Left lobe of liver (tissue), 2 donors: ENCODE measurements at regions not wholly inside any gene's neighbourhood (a gene's known extent, or its start where the extent isn't known, plus 50 kb on each side); places are given as distances from the start of the nearest gene placed in this dataset.
"Not testable (repeated sequence)": the region's sequence is repeated elsewhere in the genome, so short reads cannot be mapped to it uniquely, and the experiment has no call there.

Experiments
- ATAC-seq: fragments of 200-7000 bp; cut with Tn5 transposase; one replicate; pipeline ENCODE4 v1.9.1; 2020; ENCODE audit warnings: mild to moderate bottlenecking, moderate library complexity
- DNase-seq: peaks from one replicate; pipeline ENCODE4 v3.0.0-alpha.2; 2020; ENCODE audit warnings: low spot score
- donor health status: DM: no; HTN: no; CAD: no; lungs with moderate emphysema.
- donor health status: DM: no; HTN: yes; CAD: no.

DNA sequence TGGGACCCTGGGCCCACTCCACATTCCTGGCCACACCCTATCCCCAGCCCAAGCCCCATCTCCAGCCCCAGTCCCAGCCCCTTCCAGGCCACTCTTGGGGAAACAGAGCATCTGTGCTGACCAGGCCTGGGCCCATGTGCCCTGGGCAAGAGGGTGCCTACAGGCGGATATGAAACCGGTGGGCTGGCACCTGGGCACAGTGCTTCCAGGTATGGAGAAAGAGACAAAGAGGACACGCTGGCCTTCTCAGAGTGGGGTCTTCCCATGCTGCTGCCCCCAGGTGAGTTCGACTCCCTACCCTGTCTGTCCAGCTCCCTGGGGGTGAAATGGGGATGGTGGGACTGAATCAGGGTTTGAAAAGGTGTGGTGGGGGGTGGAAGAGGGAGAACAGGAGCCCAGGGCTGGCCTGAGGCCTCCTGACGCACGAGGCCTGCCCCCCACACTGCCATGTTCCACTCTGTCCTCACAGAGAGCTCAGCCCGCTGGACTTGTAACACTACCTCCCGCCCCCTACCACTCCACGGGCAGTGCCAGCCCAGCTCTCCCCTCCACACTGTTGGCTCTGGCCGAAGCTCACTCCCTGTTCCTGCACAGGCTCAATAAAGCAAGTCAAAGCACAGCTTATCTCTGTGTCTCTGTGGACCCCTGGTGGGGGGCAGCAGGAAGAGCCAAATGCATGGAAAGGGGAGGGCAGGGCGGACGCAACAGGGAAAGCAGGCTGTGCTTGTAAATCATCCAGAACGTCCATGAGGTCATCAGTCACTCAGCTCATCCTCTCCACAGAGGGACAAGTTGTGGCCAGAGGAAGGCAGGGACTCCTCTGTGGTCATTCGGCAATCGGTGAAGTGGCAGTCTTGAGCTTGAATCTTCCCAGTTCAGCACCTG is 71.1 kb upstream of the TMEM97 start:
- no peak for DNase-seq
- no peak for ATAC-seq

GRCh38 chr17:28249706-28250105 is 69.3 kb upstream of the TMEM97 start:
- DNase-seq (no peak), ATAC-seq (no peak)

- ATAC-seq (no peak), DNase-seq (no peak)
Measured at GRCh38 chr17:28252436-28252835, 66.6 kb upstream of the TMEM97 start.

GRCh38 chr17:28253663-28254062 is 65.3 kb upstream of the TMEM97 start:
- ATAC-seq (no peak), DNase-seq (no peak)

GRCh38 chr17:28255616-28256015 is 63.4 kb upstream of the TMEM97 start:
- ATAC-seq, result no peak
- no peak for DNase-seq

DNA sequence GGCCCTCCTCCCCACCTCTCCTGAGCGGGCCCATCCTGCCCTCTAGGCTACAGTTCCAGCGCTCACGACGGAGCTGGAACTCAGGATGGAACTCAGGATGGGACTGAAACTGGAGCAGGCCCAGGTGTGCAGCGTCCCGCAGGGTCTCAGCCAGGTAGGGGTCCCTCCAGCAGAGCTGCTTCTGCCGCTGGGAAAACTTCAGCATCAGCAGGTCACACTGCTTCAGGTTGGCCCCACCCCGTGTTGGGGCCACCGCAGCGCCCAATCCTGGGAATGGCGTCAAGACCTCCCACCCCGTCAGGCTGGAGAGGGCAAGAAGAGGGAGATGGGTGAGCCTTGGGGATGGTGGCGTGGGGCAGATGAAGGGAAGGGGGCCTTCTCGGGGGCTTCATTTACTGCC is 62.6 kb upstream of the TMEM97 start:
- ATAC-seq, result no peak
- DNase-seq, result no peak

- no peak for ATAC-seq
Measured at GRCh38 chr17:28256881-28257280, 62.1 kb upstream of the TMEM97 start.

GRCh38 chr17:28258347-28258887 is 60.6 kb upstream of the TMEM97 start:
- ATAC-seq (peak; percentile 89), DNase-seq (peak; percentile 90)

More at GRCh38 chr17:28256881-28257280, 62.1 kb upstream of the TMEM97 start:
- no peak for DNase-seq

GRCh38 chr17:28261219-28261618 is 57.8 kb upstream of the TMEM97 start:
- no peak for ATAC-seq
- no peak for DNase-seq

GRCh38 chr17:28262123-28262745 is 56.8 kb upstream of the TMEM97 start:
- ATAC-seq, DNase-seq: not testable (repeated sequence)

DNA sequence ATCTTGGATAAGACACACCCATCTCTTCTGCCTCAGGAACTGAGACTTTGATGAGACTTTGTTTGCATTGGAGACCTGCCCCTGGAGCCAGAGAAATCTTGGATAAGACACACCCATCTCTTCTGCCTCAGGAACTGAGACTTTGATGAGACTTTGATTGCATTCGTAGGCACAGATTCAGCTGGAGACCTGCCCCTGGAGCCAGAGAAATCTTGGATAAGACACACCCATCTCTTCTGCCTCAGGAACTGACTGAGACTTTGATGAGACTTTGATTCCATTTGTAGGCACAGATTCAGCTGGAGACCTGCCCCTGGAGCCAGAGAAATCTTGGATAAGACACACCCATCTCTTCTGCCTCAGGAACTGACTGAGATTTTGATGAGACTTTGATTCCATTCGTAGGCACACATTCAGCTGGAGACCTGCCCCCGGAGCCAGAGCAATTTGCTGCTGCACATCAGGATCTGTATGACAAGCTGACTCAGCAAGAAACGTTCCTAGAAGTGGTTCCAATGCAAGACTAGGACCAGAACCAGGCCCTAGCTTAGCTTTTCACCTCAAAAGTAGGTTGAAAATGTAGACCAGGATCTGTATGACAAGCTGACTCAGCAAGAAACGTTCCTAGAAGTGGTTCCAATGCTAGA is 54.0 kb upstream of the TMEM97 start:
- DNase-seq, ATAC-seq: not testable (repeated sequence)

- not testable (repeated sequence) for ATAC-seq
- DNase-seq, result peak; percentile 67
Measured at GRCh38 chr17:28265856-28266546, 53.0 kb upstream of the TMEM97 start.

DNA sequence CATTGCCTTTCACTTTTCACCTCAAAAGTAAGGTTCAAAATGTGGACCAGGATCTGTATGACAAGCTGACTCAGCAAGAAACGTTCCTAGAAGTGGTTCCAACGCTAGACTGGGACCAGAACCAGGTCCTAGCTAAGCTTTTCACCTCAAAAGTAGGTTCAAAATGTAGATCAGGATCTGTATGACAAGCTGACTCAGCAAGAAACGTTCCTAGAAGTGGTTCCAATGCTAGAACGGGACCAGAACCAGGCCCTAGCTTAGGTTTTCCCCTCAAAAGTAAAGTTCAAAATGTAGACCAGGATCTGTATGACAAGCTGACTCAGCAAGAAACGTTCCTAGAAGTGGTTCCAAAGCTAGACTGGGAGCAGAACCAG is 52.5 kb upstream of the TMEM97 start:
- DNase-seq, ATAC-seq: not testable (repeated sequence)

GRCh38 chr17:28266926-28267719 is 51.9 kb upstream of the TMEM97 start:
- peak; percentile 44 for DNase-seq
- not testable (repeated sequence) for ATAC-seq

GRCh38 chr17:28267720-28268609 is 51.0 kb upstream of the TMEM97 start:
- peak; percentile 44 for DNase-seq
- ATAC-seq, result no peak

DNA sequence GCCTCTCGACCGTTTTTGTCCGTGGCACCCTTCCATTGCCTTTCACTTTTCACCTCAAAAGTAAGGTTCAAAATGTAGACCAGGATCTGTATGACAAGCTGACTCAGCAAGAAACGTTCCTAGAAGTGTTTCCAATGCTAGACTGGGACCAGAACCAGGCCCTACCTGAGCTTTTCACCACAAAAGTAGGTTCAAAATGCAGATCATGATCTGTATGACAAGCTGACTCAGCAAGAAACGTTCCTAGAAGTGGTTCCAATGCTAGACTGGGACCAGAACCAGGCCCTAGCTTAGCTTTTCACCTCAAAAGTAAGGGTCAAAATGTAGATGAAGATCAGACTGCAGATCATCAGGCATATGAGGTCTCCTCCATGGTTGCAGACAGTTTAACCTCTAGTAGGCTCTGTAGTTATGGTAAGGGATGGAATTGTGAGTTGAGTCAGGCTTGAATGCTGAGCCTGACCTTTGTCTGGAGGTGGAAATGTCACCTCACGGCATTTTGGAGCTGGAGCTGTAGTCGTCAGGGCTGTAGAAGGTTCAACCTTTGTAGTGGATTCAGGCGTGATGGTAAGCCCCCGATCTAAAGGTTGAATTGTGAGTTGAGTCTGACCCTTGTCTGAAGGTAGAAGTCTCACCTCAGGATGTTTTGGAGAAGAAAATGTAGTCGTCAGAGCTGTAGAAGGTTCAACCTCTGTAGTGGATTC is 50.2 kb upstream of the TMEM97 start:
- ATAC-seq, result no peak

More for the DNA sequence above, 50.2 kb upstream of the TMEM97 start:
- peak; percentile 1 for DNase-seq
